IPS-NIHi11 (cell line): ENCODE measurements at regions not wholly inside any gene's neighbourhood (a gene's known extent, or its start where the extent isn't known, plus 50 kb on each side); places are given as distances from the start of the nearest gene placed in this dataset.
A peak's percentile ranks its signal among the peaks of the same experiment; 100 is the strongest.
"Not testable (repeated sequence)": the region's sequence is repeated elsewhere in the genome, so short reads cannot be mapped to it uniquely, and the experiment has no call there.

ENCODE experiments used
- DNase-seq: peaks from one replicate; pipeline ENCODE4 v3.0.0; 2012; ENCODE audit warnings: mixed read lengths, low spot score

DNA sequence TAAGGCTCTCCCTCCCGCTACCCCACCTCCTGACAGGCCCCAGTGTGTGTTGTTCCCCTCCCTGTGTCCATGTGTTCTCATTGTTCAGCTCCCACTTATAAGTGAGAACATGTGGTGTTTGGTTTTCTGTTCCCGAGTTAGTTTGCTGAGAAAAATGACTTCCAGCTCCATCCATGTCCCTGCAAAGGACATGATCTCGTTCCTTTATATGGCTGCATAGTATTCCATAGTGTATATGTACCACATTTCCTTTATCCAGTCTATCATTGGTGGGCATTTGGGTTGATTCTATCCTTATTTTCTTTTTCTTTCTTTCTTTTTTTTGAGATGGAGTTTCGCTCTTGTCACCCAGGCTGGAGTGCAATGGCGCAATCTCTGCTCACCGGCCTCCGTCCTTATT lies 57.8 kb upstream of the RASSF3 start:
- not testable (repeated sequence) for DNase-seq

- DNase-seq: not testable (repeated sequence)
These were observed 56.6 kb upstream of the RASSF3 start for GRCh38 chr12:64553689-64554088.

GRCh38 chr12:64556231-64556630 lies 54.1 kb upstream of the RASSF3 start:
- DNase-seq: no peak

- no peak for DNase-seq
These were observed 51.5 kb upstream of the RASSF3 start for GRCh38 chr12:64558754-64559153.

DNA sequence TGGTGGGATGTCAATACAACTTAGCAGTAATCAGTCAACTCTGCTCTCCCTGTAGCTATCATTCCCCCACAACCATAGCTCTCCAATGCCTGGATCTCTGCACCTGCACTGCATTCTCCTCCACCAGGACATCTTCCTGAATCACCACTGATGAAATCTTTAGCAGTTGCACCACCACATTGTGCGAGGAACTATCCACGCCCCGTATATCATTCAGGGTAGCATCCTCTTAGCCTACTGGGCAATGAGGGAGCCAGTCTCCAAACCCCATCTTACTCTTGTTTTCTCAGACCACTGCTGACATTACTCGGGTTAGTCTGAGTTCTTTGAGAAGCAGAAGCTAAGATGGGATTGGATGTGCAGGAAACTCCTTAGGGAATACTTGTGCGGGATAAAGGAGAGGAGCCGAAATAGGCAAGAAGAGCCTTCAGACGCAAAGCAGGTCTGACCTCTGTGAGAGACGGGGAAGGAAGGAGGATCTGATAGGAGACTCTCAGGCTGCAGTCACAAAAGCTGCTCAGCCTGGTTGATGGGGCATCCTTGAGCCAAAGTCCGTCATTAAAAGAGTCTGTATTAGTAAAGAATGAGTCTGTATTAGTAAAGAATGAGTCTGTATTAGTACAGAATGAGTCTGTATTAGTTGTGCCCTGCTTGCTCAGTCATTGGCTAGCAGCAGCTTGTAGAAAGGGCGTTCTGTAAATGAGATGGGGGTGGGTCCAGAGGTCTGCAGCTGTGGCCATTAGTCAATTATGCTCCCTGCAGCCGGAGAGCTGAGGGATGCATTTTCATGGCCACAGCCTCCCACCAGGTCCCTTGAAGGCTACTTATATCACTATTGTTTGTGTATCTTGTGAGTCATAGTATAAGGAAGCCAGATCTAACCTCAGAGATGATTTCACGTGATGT lies 49.6 kb upstream of the RASSF3 start:
- DNase-seq: peak; percentile 43
